Lower leg skin (tissue), 4 donors: ENCODE measurements at regions not wholly inside any gene's neighbourhood (a gene's known extent, or its start where the extent isn't known, plus 50 kb on each side); places are given as distances from the start of the nearest gene placed in this dataset.
"Not testable (repeated sequence)": the region's sequence is repeated elsewhere in the genome, so short reads cannot be mapped to it uniquely, and the experiment has no call there.

Source experiments
- DNase-seq, 2 donors: peaks; one replicate each; pipeline ENCODE4 v3.0.0-alpha.2; 2019; ENCODE audit warnings: low spot score in 2 of 2
- H3K4me3 ChIP-seq: fragments of 200-600 bp; sonication (generic); 2 replicates; pipeline ENCODE4 v1.5.1; 2017; ENCODE audit warnings: mild to moderate bottlenecking, low read depth; ENCODE audit not compliant: poor library complexity, severe bottlenecking
- POLR2A ChIP-seq, 2 donors: fragments of 450-650 bp; IDR thresholded peaks; one replicate each; pipeline ENCODE4 v1.6.1; 2016 to 2017; ENCODE audit warnings: antibody characterized with exemption in 2 of 2, mild to moderate bottlenecking in 1 of 2, moderate library complexity in 1 of 2
- WGBS, 2 donors: methylation state at CpG; one replicate each; pipeline ENCODE4 v1.1.5; 2018; 5-methylcytosine and 5-hydroxymethylcytosine counted together
- intact Hi-C: fragments of 100-400 bp; cut with DNase I; formaldehyde crosslinking; loops from one replicate; pipeline ENCODE4 v1.15.0; 2023; ENCODE audit warnings: low total_unique reads
- TF ChIP-seq, protein P1 (sequence below), 3 donors: fragments of 450-650 bp; IDR thresholded peaks; one replicate each; pipeline ENCODE4 v1.5.1; 2016; ENCODE audit warnings: antibody characterized with exemption in 3 of 3, mild to moderate bottlenecking in 3 of 3, moderate library complexity in 2 of 3

DNA sequence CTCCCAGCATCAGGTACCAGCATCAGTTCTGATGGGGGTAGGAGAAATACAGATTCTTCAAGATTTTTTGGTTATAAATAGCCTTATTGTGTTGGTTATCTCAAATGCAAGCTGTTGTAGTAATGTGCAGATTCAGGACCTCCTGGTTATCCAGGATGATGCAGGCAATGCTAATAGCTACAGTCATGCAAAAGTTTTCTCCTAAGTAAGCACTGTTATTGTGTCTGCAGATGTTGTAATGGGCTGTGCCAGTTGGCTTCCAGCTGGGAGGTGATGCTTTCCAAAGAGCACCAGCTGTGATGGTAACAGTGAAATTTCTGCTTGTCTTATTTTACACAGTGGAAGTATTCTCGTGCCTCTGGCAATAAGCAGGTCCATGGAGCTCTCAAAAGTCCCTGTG, 719.2 kb upstream of the CTNND2 start:
- TF ChIP-seq, protein P1, sequence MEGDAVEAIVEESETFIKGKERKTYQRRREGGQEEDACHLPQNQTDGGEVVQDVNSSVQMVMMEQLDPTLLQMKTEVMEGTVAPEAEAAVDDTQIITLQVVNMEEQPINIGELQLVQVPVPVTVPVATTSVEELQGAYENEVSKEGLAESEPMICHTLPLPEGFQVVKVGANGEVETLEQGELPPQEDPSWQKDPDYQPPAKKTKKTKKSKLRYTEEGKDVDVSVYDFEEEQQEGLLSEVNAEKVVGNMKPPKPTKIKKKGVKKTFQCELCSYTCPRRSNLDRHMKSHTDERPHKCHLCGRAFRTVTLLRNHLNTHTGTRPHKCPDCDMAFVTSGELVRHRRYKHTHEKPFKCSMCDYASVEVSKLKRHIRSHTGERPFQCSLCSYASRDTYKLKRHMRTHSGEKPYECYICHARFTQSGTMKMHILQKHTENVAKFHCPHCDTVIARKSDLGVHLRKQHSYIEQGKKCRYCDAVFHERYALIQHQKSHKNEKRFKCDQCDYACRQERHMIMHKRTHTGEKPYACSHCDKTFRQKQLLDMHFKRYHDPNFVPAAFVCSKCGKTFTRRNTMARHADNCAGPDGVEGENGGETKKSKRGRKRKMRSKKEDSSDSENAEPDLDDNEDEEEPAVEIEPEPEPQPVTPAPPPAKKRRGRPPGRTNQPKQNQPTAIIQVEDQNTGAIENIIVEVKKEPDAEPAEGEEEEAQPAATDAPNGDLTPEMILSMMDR (IDR thresholded peaks at IDR 0.05): no peak
- no peak for TF ChIP-seq POLR2A (IDR thresholded peaks at IDR 0.05)
- no peak for DNase-seq

DNA sequence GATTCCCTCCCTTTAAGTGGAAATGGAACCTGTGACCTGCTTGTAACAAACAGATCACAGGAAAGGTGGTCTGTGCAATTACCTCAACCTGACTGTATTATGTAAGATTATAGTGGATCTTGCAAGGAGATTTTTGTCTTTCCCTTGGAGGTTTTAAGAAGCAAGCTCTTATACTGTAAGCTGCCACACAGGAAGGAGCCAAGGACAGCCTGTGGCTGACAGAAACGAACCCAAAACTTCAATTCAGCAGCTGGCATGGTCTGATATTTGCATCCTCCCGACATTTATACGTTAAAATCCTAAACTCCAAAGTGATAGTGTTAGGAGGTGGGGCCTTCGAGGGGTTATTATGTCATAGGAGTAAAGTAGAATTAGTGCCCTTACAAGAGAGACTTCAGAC, 711.8 kb upstream of the CTNND2 start:
- no peak for DNase-seq
- 69 to 70% methylated on average over 4 of the region's 4 CpGs for WGBS, 2 donors
- TF ChIP-seq, protein P1 (IDR thresholded peaks at IDR 0.05): no peak
- no peak for TF ChIP-seq POLR2A (IDR thresholded peaks at IDR 0.05)
- intact Hi-C loops: no loop called here
- H3K4me3 ChIP-seq: no peak overlapping the region

More for the DNA sequence above, 719.2 kb upstream of the CTNND2 start:
- intact Hi-C loops: no loop called here
- no peak overlapping the region for H3K4me3 ChIP-seq
- 15 to 38% methylated on average over 1 of the region's 1 CpG for WGBS, 2 donors

DNA sequence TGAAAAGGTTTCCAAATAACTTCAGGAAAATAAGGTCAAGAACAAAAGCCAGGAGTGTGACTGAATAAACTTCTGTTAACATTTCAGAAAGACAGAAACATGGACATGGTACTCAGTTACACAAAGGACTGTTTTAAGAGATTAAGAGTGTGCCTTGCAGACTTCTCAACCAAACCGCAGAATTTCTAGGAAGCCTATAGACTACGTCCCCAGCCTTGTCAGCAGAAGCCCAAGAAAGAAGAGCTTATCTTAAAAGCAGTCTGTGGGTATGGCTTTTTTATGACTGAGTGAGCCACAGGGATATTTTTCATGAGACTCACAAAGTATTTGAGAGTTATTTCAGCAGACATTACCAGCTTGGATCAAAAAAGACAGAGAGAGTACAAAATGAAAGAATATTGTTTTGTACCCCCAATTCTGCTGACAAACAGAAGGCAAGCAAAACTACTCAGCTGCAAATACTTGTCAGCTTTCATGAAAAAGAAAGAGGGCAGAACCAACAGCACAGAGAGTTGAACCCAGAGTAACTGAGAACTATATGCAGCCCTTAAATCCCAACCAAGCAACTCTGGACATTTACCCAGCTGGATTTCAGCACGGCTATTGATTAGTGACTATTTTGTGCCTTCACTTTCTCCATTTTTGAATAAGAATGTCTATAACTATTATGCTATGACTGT, 711.0 kb upstream of the CTNND2 start:
- TF ChIP-seq POLR2A (IDR thresholded peaks at IDR 0.05): no peak
- TF ChIP-seq, protein P1 (IDR thresholded peaks at IDR 0.05): no peak
- 66 to 70% methylated on average over 3 of the region's 3 CpGs for WGBS, 2 donors
- no peak for DNase-seq
- H3K4me3 ChIP-seq: no peak overlapping the region
- intact Hi-C loops: no loop called here

DNA sequence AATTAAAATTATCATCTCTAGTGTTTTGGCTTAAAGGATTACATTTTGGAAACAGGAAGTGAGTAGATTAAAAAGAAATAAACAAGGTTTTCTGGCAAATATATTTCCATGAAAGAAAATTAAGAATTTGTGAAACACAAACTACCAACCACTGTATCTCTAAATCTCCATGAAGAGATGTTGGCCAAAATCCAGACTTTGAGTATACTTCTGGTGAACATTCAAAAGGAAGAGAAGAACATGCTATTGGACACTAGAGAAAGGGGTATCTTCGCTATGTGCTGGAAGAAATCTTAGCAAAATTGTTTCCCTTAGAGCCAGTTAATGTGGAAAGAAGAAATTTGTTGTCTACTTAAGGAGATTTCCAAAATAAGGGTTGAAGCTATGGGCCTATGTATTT, 710.4 kb upstream of the CTNND2 start:
- intact Hi-C loops: no loop called here
- no peak for DNase-seq
- TF ChIP-seq, protein P1 (IDR thresholded peaks at IDR 0.05): no peak
- no peak for TF ChIP-seq POLR2A (IDR thresholded peaks at IDR 0.05)
- WGBS, 2 donors: 57 to 61% methylated on average over 1 of the region's 1 CpG
- no peak overlapping the region for H3K4me3 ChIP-seq

DNA sequence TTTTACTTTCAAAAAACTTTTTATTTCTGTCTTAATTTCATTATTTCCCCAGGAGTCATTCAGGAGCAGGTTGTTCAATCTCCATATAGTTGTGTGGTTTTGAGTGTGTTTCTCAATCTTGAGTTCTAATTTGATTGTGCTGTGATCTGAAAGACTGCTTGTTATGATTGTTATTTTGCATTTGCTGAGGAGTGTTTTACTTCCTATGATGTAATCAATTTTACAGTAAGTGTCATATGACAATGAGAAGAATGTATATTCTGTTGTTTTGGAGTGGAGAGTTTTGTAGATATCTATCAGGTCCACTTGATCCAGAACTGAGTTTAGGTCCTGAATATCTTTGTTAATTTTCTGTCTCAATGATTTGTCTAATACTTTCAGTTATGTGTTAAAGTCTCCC, 706.9 kb upstream of the CTNND2 start:
- no peak overlapping the region for H3K4me3 ChIP-seq
- TF ChIP-seq, protein P1 (IDR thresholded peaks at IDR 0.05): no peak
- no peak for TF ChIP-seq POLR2A (IDR thresholded peaks at IDR 0.05)
- DNase-seq: no peak
- intact Hi-C loops: no loop called here

DNA sequence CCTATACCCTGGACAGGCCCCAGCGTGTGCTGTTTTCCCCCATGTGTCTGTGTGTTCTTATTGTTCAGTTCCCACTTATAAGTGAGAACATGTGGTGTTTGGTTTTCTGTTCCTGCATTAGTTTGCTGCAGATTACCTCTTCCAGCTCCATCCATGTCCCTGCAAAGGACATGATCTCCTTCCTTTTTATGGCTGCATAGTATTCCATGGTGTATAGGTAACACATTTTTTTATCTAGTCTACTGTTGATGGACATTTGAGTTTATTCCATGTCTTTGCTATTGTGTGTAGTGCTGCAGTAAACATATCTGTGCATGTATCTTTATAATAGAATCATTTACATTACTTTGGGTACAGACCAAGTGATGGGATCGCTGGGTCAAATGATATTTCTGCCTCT, 703.6 kb upstream of the CTNND2 start:
- WGBS, 2 donors: 38 to 46% methylated on average over 2 of the region's 2 CpGs
- H3K4me3 ChIP-seq, DNase-seq, intact Hi-C loops: not testable (repeated sequence)
